ENCODE measurements at regions not wholly inside any gene's neighbourhood (a gene's known extent, or its start where the extent isn't known, plus 50 kb on each side); places are given as distances from the start of the nearest gene placed in this dataset.

GRCh38 chr9:75624998-75625397, 265.5 kb upstream of the PCSK5 start:
- DNase-seq (ENCODE audit: low read depth, low spot score) (no peak), FAIRE-seq (no peak)
- Histone ChIP-seq H4K20me1 (replicated peaks; ENCODE audit: control insufficient read depth, extremely low read depth, insufficient read depth, low read length) (no peaks in the 10 kb centered on the region), H3K9me1 (replicated peaks; ENCODE audit: control insufficient read depth, extremely low read depth, insufficient read depth, low read length) (no peaks in the 10 kb centered on the region), H2AFZ (ENCODE audit: low read depth, low read length) (no peak overlapping the region), H3K4me3 (replicated peaks in 1 of 3; ENCODE audit: insufficient read depth in 1 of 3, low read depth in 1 of 3, low read length in 3 of 3) (no peak overlapping the region), H3K27ac (ENCODE audit: insufficient read depth, low read depth, low read length) (no peak overlapping the region), H3K4me1 (ENCODE audit: control insufficient read depth, extremely low read depth, insufficient read depth, low read length) (no peaks in the 10 kb centered on the region), H3K9me3 (replicated peaks; ENCODE audit: control insufficient read depth, insufficient read depth, low read length) (no peaks in the 10 kb centered on the region), H3K79me2 (ENCODE audit: control insufficient read depth, insufficient read depth, low read length) (no peaks in the 10 kb centered on the region), H3K36me3 (ENCODE audit: control insufficient read depth in 2 of 2, extremely low read depth in 1 of 2, insufficient read depth in 2 of 2, low read length in 2 of 2) (no peaks in the 10 kb centered on the region), H3K27me3 (ENCODE audit: control insufficient read depth in 2 of 2, insufficient read depth in 2 of 2, low read length in 2 of 2) (no peaks in the 10 kb centered on the region), H3K4me2 (ENCODE audit: insufficient read depth, low read length) (no peak overlapping the region), H3K9ac (replicated peaks; ENCODE audit: extremely low read depth, insufficient read depth, low read length) (no peak overlapping the region)
- dilution Hi-C loops (cut with MboI; ENCODE audit: extremely low pct_ligation_motif_present, low sequenced_read_pairs): no loop called here
- POLR2A ChIA-PET: no interaction called here
- no peak for TF ChIP-seq POLR2AphosphoS5 (IDR thresholded peaks at IDR 0.05; ENCODE audit: insufficient read depth, low read depth, low read length)
- no peak for TF ChIP-seq MYC (IDR thresholded peaks at IDR 0.05; ENCODE audit: low read depth, low read length)
- TF ChIP-seq MAX (IDR thresholded peaks at IDR 0.05; ENCODE audit: insufficient read depth, insufficient read length): no peak
- no peak for TF ChIP-seq GATA2 (IDR thresholded peaks at IDR 0.05; ENCODE audit: insufficient read depth, insufficient read length, low read depth, low read length)
- TF ChIP-seq FOS (IDR thresholded peaks at IDR 0.05; ENCODE audit: borderline replicate concordance, insufficient read depth, low read length): no peak
- TF ChIP-seq, protein P1, sequence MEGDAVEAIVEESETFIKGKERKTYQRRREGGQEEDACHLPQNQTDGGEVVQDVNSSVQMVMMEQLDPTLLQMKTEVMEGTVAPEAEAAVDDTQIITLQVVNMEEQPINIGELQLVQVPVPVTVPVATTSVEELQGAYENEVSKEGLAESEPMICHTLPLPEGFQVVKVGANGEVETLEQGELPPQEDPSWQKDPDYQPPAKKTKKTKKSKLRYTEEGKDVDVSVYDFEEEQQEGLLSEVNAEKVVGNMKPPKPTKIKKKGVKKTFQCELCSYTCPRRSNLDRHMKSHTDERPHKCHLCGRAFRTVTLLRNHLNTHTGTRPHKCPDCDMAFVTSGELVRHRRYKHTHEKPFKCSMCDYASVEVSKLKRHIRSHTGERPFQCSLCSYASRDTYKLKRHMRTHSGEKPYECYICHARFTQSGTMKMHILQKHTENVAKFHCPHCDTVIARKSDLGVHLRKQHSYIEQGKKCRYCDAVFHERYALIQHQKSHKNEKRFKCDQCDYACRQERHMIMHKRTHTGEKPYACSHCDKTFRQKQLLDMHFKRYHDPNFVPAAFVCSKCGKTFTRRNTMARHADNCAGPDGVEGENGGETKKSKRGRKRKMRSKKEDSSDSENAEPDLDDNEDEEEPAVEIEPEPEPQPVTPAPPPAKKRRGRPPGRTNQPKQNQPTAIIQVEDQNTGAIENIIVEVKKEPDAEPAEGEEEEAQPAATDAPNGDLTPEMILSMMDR (IDR thresholded peaks at IDR 0.05; ENCODE audit: extremely low read depth in 1 of 2, insufficient read depth in 1 of 2, low read depth in 1 of 2, low read length in 2 of 2): no peak
- TF ChIP-seq JUN (IDR thresholded peaks at IDR 0.05; ENCODE audit: borderline replicate concordance, insufficient read depth, insufficient read length, low read depth): no peak
- no peak for TF ChIP-seq POLR2A (IDR thresholded peaks at IDR 0.05; ENCODE audit: low read depth, low read length)
- TF ChIP-seq EZH2 (IDR thresholded peaks at IDR 0.05; ENCODE audit: borderline replicate concordance, low read depth, low read length, severe bottlenecking): no peak
- intact Hi-C loops (cut with micrococcal nuclease): no loop called here
- CTCF ChIA-PET: no interaction called here
- no TSS peak for BruUV-seq (replicated peaks)
